HuH-7.5 (cell line): ENCODE measurements at regions not wholly inside any gene's neighbourhood (a gene's known extent, or its start where the extent isn't known, plus 50 kb on each side); places are given as distances from the start of the nearest gene placed in this dataset.

ENCODE experiments used
- DNase-seq: peaks from one replicate; pipeline ENCODE4 v3.0.0; 2011; ENCODE audit warnings: low spot score

GRCh38 chr9:116045083-116045482, 108.5 kb upstream of the PAPPA start:
- no peak for DNase-seq

GRCh38 chr9:116048081-116048480, 105.5 kb upstream of the PAPPA start:
- DNase-seq, result no peak

GRCh38 chr9:116049456-116049855, 104.1 kb upstream of the PAPPA start:
- DNase-seq, result no peak

- DNase-seq, result no peak
These were observed 102.1 kb upstream of the PAPPA start for GRCh38 chr9:116051528-116051927.

GRCh38 chr9:116055536-116055935, 98.1 kb upstream of the PAPPA start:
- no peak for DNase-seq

- no peak for DNase-seq
These were observed 96.2 kb upstream of the PAPPA start for GRCh38 chr9:116057371-116057770.

- DNase-seq, result no peak
These were observed 95.2 kb upstream of the PAPPA start for GRCh38 chr9:116058421-116058820.

- no peak for DNase-seq
These were observed 94.1 kb upstream of the PAPPA start for GRCh38 chr9:116059466-116059865.

GRCh38 chr9:116060631-116061030, 93.0 kb upstream of the PAPPA start:
- DNase-seq, result no peak

GRCh38 chr9:116061546-116062205, 91.9 kb upstream of the PAPPA start:
- no peak for DNase-seq

- DNase-seq, result no peak
These were observed 91.4 kb upstream of the PAPPA start for GRCh38 chr9:116062206-116062550.

GRCh38 chr9:116064970-116065369, 88.6 kb upstream of the PAPPA start:
- DNase-seq, result no peak

GRCh38 chr9:116066221-116066620, 87.4 kb upstream of the PAPPA start:
- DNase-seq, result no peak

GRCh38 chr9:116067566-116067965, 86.0 kb upstream of the PAPPA start:
- no peak for DNase-seq

GRCh38 chr9:116070256-116070914, 83.2 kb upstream of the PAPPA start:
- DNase-seq, result no peak

GRCh38 chr9:116072046-116072445, 81.5 kb upstream of the PAPPA start:
- DNase-seq, result no peak

GRCh38 chr9:116073826-116074225, 79.8 kb upstream of the PAPPA start:
- no peak for DNase-seq

GRCh38 chr9:116074658-116075057, 78.9 kb upstream of the PAPPA start:
- DNase-seq, result no peak

GRCh38 chr9:116075191-116075590, 78.4 kb upstream of the PAPPA start:
- DNase-seq, result no peak

GRCh38 chr9:116078640-116079039, 75.0 kb upstream of the PAPPA start:
- no peak for DNase-seq

GRCh38 chr9:116080561-116080960, 73.0 kb upstream of the PAPPA start:
- DNase-seq, result no peak

GRCh38 chr9:116081435-116082115, 72.0 kb upstream of the PAPPA start:
- no peak for DNase-seq

GRCh38 chr9:116083837-116084236, 69.8 kb upstream of the PAPPA start:
- DNase-seq, result no peak

- DNase-seq, result no peak
These were observed 69.1 kb upstream of the PAPPA start for GRCh38 chr9:116084497-116084896.
